Activated CD4-positive, alpha-beta T cell treated with anti-CD3 and anti-CD28 coated beads, Interleukin-2, amount 50 U/mL, for 48 hours (primary cell): ENCODE measurements at regions not wholly inside any gene's neighbourhood (a gene's known extent, or its start where the extent isn't known, plus 50 kb on each side); places are given as distances from the start of the nearest gene placed in this dataset.

Experiments
- DNase-seq, 2 experiments: peaks; one replicate each; pipeline ENCODE4 v3.0.0-alpha.2; 2020

- no peak for DNase-seq
Measured at GRCh38 chr1:58919226-58919958, 135.5 kb upstream of the JUN start.

GRCh38 chr1:58919959-58920321, 136.1 kb upstream of the JUN start:
- no peak for DNase-seq

- DNase-seq: no peak
Measured at GRCh38 chr1:58921342-58921741, 137.5 kb upstream of the JUN start.

- DNase-seq: no peak
Measured at GRCh38 chr1:58921751-58922150, 137.9 kb upstream of the JUN start.

GRCh38 chr1:58922302-58923089, 138.6 kb upstream of the JUN start:
- peak; percentile 28 to 47 for DNase-seq

GRCh38 chr1:58923090-58923470, 139.2 kb upstream of the JUN start:
- DNase-seq: no peak

- DNase-seq: no peak
Measured at GRCh38 chr1:58924016-58924565, 140.2 kb upstream of the JUN start.

GRCh38 chr1:58924821-58925220, 141.0 kb upstream of the JUN start:
- DNase-seq: no peak

- no peak for DNase-seq
Measured at GRCh38 chr1:58925247-58925646, 141.4 kb upstream of the JUN start.

- no peak for DNase-seq
Measured at GRCh38 chr1:58926152-58926551, 142.3 kb upstream of the JUN start.

GRCh38 chr1:58927041-58927721, 143.3 kb upstream of the JUN start:
- DNase-seq: no peak

GRCh38 chr1:58927722-58928085, 143.9 kb upstream of the JUN start:
- no peak for DNase-seq

- DNase-seq: no peak
Measured at GRCh38 chr1:58928514-58928913, 144.7 kb upstream of the JUN start.

- DNase-seq: peak; percentile 52 to 68
Measured at GRCh38 chr1:58929671-58930325, 146.0 kb upstream of the JUN start.

- DNase-seq: no peak
Measured at GRCh38 chr1:58931024-58931423, 147.2 kb upstream of the JUN start.

- DNase-seq: no peak
Measured at GRCh38 chr1:58931756-58932155, 147.9 kb upstream of the JUN start.

GRCh38 chr1:58932859-58933598, 149.2 kb upstream of the JUN start:
- DNase-seq: no peak

- no peak for DNase-seq
Measured at GRCh38 chr1:58933599-58933926, 149.7 kb upstream of the JUN start.

GRCh38 chr1:58934706-58935105, 150.9 kb upstream of the JUN start:
- DNase-seq: no peak

GRCh38 chr1:58936973-58937372, 153.1 kb upstream of the JUN start:
- no peak for DNase-seq

GRCh38 chr1:58939146-58939545, 155.3 kb upstream of the JUN start:
- DNase-seq: no peak

- DNase-seq: no peak
Measured at GRCh38 chr1:58939666-58940370, 156.0 kb upstream of the JUN start.
